ENCODE measurements at regions not wholly inside any gene's neighbourhood (a gene's known extent, or its start where the extent isn't known, plus 50 kb on each side); places are given as distances from the start of the nearest gene placed in this dataset.

- Mint-ChIP-seq H3K27ac (no peak overlapping the region), H3K36me3 (ENCODE audit: low read depth) (no peaks in the 10 kb centered on the region), H3K9me3 (no peaks in the 10 kb centered on the region), H3K27me3 (no peaks in the 10 kb centered on the region), H3K4me3 (no peak overlapping the region), H3K4me1 (ENCODE audit: low read depth) (peaks cover 8% of the 10 kb centered on the region)
- TF ChIP-seq CTCF (IDR thresholded peaks at IDR 0.05): no peak
- intact Hi-C loops (cut with micrococcal nuclease): no loop called here
- ChIA-PET POLR2A (no interaction called here), CTCF (interaction anchor here (0.6 to 2.6 kb wide), 2 partner anchors 12 to 220 kb away, joined by 5 to 20 read pairs; no protein-coding TSS in a partner anchor)
- DNase-seq (no peak), ATAC-seq (no peak)
Measured at GRCh38 chr13:29911781-29912418, 61.5 kb upstream of the UBL3 start.

- peaks cover 8% of the 10 kb centered on the region for H3K4me1 Mint-ChIP-seq (ENCODE audit: low read depth)
- CTCF ChIA-PET: interaction anchor here (1.0 kb wide), 1 partner anchor 11 kb away, joined by 3 read pairs; no protein-coding TSS in a partner anchor
- H3K9me3 Mint-ChIP-seq: no peaks in the 10 kb centered on the region
Measured at GRCh38 chr13:29909975-29910674, 59.7 kb upstream of the UBL3 start.

GRCh38 chr13:29909081-29909730 is 58.8 kb upstream of the UBL3 start:
- Mint-ChIP-seq H3K9me3 (no peaks in the 10 kb centered on the region), H3K27me3 (no peaks in the 10 kb centered on the region), H3K27ac (no peak overlapping the region), H3K4me3 (no peak overlapping the region), H3K36me3 (ENCODE audit: low read depth) (no peaks in the 10 kb centered on the region), H3K4me1 (ENCODE audit: low read depth) (peaks cover 8% of the 10 kb centered on the region)
- no peak for ATAC-seq
- no peak for TF ChIP-seq CTCF (IDR thresholded peaks at IDR 0.05)
- CTCF ChIA-PET: interaction anchor here (1.0 to 2.1 kb wide), 3 partner anchors 12 to 16 kb away, joined by 3 to 10 read pairs (median 8); no protein-coding TSS in a partner anchor
- POLR2A ChIA-PET: no interaction called here
- intact Hi-C loops (cut with micrococcal nuclease): no loop called here
- DNase-seq: no peak

More at GRCh38 chr13:29909975-29910674, 59.7 kb upstream of the UBL3 start:
- Mint-ChIP-seq H3K27ac (no peak overlapping the region), H3K27me3 (no peaks in the 10 kb centered on the region), H3K4me3 (no peak overlapping the region), H3K36me3 (ENCODE audit: low read depth) (no peaks in the 10 kb centered on the region)
- intact Hi-C loops (cut with micrococcal nuclease): no loop called here
- TF ChIP-seq CTCF (IDR thresholded peaks at IDR 0.05): no peak
- DNase-seq: no peak
- POLR2A ChIA-PET: no interaction called here
- ATAC-seq: no peak

- DNase-seq (no peak), ATAC-seq (no peak)
- Mint-ChIP-seq H3K27ac (no peak overlapping the region), H3K27me3 (no peaks in the 10 kb centered on the region), H3K4me3 (no peak overlapping the region), H3K36me3 (ENCODE audit: low read depth) (no peaks in the 10 kb centered on the region), H3K9me3 (no peaks in the 10 kb centered on the region), H3K4me1 (ENCODE audit: low read depth) (peaks cover 10% of the 10 kb centered on the region)
- intact Hi-C loops (cut with micrococcal nuclease): no loop called here
- no peak for TF ChIP-seq CTCF (IDR thresholded peaks at IDR 0.05)
- ChIA-PET POLR2A (interaction anchor here (0.9 kb wide), 1 partner anchor 152 kb away, joined by 4 read pairs; no protein-coding TSS in a partner anchor), CTCF (interaction anchor here (1.0 to 2.1 kb wide), 4 partner anchors 11 to 137 kb away, joined by 3 to 10 read pairs (median 8); no protein-coding TSS in a partner anchor)
Measured at GRCh38 chr13:29908416-29909080, 58.1 kb upstream of the UBL3 start.

All from activated CD8-positive, alpha-beta T cell treated with anti-CD3 and anti-CD28 coated beads for 36 hours (primary cell).